GM19438 (cell line): ENCODE measurements at regions not wholly inside any gene's neighbourhood (a gene's known extent, or its start where the extent isn't known, plus 50 kb on each side); places are given as distances from the start of the nearest gene placed in this dataset.

Experiments
- ATAC-seq: cut with Tn5 transposase; IDR thresholded peaks from one replicate; pipeline ENCODE4 v1.9.1; 2021; ENCODE audit warnings: low read depth; ENCODE audit not compliant: unreplicated experiment

DNA sequence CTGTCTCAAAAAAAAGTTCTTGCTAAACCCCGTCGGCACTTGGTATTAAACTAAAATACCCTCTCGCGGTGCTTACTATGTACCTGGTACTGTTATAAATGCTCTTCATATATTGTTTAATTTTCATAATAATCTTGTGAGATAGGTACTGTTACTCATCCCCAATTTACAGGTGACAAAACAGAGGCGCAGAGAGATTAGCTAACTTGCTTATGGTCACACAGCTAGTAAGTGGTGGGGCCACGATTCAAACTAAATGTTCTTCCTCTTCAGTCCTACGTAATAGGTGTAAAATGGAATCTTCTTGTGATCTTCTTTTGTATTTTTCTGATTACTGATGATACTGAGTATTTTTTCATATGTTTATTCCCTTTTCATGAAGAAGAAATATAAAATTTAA, 51.3 kb downstream of the TET3 start:
- no peak for ATAC-seq

DNA sequence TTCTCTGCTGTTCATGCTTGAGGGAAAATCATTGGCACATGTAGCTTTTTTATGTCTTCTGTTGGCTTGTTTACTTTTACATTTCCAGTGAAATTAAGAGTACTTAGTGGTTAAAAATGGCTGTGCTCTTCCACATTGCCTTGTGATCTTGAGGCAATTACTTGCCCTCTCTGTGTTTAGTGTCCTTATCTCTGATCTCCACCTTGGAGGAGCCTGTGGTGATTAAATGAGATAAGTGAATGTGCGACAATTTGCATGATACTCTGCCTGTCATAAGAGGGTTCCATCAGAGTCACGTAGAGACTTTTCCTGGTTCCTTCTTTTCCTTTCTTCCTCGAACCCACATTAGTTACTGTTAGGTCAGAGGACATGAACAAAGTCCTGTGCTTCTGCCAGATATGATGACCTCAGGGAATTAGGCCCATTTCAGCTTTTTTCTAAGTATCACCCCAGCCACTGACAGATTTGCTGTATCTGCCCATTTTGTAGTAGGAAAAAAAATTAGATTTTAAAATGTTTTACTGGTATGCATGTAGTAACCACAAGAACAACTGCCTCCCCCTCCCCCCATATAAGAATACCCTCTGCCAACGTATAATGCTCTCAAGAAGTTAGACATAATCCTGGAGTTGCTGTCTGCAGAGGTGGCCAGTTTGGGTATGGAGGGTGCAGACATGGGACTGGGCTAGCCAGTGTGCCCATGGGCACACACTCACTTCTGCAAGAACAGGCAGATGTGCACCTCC, 51.9 kb downstream of the TET3 start:
- no peak for ATAC-seq

DNA sequence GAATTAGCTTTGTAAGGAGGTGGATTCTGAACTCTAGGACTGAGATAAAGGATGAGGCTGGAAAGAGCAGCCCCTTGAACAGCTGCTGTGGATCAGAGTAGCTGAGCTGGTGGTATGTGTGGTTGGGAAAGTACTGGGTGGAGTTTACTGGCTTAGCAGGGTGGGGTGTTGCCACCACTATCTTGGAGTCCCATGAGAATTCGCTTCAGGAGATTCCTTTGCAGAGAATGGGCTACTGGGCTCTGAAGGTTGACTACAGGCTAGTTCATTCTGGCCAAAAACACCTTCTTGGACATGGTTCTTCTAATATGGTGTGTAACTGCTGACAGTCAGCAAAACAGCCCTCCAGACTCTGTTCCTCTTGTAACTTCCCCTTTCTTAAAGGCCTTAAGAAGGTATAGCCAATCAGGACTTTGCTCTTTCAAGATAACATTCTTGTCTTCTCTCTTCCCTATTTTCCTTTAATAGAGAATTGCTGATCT, 52.7 kb downstream of the TET3 start:
- ATAC-seq = peak; percentile 43

DNA sequence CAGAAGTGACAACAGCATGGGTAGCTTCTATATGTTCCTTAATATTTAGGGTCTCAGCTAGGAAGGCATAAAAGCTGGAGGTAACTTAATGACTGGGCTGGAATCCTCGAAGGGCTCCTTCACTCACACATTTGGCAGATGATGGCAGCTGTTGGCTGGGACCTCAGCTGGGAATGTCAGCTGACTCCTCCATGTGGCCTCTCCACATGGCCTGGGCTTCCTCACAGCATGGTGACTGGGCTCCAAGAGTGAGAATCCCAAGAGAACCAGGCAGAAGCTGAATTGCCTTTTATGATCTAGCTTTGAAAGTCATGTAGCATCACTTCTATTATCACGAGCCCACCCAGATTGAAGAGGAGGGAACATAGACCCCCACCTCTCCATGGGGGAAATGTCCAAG, 54.9 kb downstream of the TET3 start:
- no peak for ATAC-seq

DNA sequence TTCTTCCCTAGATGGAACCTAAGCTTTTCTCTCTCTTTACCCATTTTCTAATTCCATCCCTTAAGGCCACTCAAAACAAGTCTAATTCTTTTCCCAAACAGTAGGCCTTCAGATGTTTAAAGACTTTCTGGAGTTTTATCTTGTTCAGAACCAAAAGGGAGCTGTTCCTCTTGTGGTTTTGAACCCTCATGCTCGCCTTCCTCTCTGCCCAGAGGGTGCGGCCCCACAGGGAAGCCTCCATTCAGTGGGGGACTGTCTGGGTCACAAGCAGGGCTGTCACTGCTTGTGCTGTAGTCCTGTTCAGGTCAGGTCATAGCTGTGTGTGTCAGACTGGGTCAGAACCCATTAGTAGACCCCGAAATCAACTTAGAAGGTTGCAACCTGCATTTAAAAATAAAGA, 56.5 kb downstream of the TET3 start:
- ATAC-seq = no peak

DNA sequence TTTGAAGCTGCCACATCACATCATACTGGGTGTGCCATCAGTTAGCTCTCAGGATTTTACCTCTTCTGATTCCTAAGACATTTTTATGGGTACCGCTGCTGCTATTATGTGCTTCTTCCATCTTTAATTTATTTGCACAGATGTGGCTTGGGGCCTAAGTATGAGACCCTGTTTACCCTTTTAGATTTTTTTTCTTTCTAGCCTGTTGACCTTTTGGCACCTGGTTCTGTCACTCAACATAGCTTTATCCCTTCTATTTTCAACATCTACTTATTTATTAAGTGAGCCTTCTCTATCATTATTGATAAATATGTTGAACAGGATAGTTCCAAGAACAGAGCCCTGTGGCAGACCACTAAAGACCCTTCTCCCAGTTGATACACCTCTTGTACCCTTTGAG, 57.0 kb downstream of the TET3 start:
- ATAC-seq = no peak

DNA sequence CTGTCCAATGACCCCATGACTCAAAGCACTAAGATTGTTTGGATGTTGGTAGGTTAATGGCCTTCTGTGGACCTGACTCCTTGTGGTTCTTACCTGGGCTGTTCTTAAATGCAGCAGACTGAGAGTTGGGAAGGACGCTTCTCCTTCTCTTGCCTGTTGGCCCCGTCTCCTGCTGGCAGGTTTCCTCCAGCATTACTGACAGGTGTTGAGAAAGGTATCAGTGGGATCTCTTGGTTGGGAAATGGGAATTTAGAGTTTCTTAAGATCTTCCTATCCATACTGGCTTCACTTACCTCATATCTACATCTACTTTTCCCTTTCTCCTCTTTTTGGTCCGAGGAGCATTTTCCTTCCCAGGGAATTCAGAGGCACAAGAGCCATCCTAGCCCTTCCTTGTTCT, 57.9 kb downstream of the TET3 start:
- ATAC-seq = no peak

DNA sequence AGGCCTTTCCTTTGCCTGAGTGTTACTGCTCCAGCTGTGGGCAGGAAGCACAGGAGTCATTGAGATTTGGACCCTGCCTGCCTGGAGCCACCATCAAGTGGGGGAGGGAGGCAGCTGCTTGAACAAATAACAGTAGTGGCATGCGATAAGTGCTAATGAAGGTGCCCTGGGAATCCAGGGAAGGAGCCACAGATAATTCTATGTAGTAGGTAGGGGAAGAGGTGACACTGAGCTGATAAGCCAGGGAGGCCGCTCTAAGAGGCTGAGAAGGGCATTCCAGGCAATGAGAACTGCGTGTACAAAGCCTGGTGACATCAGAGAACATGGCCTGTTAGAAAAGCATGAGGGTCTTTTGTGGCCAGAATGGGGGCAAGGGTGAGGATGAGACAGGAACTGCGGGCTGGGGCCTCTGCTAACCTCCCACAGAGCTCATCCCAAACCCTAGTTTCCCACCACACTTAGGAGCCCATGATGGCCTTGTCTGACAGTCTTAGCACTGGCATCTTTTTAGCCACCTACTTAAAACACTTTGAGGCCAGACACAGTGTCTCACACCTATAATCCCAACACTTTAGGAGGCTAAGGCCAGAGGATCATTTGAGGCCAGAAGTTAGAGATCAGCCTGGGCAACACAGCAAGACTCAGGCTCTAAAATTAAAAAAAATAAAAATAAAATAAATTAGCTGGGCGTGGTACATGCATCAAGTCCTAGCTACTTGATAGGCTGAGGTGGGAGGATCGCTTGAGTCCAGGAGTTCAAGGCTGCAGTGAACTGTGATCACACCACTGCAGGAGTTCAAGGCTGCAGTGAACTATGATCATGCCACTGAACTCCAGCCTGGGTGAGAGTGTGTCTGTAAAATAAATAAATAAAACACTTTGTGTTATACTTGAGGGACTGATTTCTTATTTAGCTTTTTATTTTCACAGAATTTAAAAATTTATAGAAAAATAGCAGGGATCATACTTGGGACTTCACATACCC, 58.9 kb downstream of the TET3 start:
- no peak for ATAC-seq

DNA sequence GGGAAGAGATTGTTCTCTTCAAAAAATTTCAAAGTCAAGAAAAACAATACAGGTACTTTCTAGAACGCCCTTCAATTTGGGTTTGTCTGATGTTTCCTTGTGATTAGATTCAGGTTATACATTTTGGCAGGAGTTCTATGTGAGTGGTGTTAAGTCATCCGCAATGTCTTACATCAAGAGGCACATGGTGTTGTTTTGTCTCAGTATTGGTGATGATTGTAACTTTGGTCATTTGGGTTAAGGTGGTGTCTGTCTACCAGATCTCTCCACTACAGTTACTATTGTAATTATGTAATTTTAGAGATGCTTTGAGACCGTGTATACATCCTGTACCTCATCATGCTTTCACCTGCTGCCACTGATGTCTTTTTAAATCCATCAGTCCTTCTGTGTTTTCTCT, 60.3 kb downstream of the TET3 start:
- ATAC-seq = no peak

DNA sequence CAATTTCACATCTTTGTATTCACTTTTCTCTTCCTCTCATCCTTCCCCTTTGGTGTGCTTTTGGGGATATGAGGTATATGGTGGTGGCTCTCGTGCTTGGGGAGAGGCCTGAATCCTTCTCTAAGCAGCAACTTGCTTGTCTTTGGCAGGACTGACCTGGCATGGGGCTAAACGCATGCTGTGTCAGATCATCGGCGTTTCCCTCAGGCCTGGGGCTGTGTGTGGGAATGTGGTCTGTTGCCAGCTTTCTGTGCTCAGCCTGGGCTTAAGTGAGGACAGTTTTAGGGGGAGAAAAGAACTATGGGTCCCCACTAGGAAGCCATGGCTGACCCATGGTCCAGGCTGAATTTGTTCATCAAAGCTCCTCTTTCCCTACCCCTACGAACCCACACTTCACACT, 60.7 kb downstream of the TET3 start:
- ATAC-seq = no peak

DNA sequence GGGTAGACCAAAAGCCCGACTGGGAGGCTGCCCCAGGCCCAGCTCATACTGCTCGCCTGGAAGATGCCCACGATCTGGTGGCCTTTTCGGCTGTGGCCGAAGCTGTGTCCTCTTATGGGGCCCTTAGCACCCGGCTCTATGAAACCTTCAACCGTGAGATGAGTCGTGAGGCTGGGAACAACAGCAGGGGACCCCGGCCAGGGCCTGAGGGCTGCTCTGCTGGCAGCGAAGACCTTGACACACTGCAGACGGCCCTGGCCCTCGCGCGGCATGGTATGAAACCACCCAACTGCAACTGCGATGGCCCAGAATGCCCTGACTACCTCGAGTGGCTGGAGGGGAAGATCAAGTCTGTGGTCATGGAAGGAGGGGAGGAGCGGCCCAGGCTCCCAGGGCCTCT, 61.7 kb downstream of the TET3 start:
- ATAC-seq = no peak

DNA sequence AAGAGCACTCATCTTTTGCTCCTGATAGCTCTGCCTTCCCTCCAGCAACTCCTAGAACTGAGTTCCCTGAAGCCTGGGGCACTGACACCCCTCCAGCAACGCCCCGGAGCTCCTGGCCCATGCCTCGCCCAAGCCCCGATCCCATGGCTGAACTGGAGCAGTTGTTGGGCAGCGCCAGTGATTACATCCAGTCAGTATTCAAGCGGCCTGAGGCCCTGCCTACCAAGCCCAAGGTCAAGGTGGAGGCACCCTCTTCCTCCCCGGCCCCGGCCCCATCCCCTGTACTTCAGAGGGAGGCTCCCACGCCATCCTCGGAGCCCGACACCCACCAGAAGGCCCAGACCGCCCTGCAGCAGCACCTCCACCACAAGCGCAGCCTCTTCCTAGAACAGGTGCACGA, 62.4 kb downstream of the TET3 start:
- ATAC-seq = no peak

DNA sequence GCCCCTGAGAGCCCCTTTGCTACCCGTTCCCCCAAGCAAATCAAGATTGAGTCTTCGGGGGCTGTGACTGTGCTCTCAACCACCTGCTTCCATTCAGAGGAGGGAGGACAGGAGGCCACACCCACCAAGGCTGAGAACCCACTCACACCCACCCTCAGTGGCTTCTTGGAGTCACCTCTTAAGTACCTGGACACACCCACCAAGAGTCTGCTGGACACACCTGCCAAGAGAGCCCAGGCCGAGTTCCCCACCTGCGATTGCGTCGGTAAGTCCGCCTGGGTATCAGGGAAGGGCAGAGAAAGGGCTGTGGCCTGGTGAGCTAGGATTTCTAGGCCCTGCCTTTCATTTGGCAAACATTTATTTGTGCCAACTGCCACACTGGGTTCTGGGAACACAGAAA, 63.4 kb downstream of the TET3 start:
- no peak for ATAC-seq

DNA sequence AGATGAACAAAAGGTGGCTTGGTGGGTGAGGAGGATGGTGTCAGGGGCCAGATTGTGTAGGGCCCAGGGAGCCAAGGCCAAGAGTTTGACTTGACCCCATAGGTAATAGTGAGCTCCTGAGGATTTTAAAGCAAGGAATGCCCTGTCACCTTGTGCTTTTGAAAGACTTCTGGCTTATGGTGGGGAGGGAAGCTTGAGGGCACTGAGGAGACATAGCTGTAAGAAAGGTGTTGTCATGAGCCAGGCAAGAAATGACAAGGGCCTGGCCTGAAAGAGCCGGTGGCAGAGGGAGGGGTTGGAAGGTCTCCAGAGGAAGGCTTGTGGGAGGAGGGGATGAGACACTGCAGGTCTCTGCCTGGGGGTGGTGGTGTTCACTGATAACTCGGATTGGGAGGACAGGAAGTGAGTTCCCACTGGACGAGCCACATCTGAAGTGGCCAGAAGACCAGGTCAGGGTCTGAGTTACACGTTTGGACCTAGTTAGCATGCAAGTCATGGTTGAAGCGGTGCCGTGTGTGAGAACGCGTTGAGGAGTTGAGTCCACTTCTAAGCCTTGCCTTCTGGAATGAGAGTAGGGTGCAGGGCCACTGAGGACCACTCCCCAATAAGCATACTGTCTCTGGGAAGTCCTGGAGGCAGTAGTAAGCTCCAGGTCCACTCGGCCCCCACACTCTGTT, 64.3 kb downstream of the TET3 start:
- no peak for ATAC-seq

DNA sequence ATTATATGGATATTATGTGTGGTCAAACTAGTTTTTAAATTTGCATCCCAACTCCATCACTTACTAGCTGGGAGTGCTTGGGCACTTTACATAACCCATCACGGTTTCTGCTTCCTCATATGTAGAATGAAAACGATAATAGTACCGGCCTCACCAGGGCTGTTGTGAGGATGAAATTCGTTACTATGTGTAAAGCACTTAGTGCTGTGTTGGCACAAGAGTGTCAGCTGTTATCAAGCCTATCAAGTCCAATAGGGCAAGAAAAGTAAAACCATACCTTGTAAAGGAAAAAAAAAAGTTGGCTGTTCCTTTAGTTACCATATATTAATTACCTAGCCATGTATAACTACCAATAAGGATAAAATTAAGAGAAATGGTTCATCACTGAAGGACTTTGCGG, 65.4 kb downstream of the TET3 start:
- no peak for ATAC-seq

DNA sequence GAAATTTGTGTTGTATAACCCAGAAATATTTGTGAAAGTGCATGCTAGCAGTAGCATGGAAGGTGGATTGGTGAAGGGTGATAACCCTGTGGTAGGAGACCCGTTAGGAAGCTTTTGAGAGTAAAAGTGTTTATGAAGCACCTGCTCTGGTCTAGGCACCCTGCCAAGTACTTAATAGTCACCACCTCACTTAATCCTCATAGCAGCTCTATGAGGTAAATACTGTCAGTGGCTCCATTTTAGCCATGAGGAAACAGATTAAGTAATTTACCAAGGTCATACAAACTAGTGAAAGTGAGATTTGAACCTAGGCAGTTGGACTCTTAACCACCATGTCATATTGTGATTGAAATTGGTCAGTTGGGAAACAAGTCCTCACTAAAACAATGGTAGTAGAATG, 66.8 kb downstream of the TET3 start:
- ATAC-seq = no peak

DNA sequence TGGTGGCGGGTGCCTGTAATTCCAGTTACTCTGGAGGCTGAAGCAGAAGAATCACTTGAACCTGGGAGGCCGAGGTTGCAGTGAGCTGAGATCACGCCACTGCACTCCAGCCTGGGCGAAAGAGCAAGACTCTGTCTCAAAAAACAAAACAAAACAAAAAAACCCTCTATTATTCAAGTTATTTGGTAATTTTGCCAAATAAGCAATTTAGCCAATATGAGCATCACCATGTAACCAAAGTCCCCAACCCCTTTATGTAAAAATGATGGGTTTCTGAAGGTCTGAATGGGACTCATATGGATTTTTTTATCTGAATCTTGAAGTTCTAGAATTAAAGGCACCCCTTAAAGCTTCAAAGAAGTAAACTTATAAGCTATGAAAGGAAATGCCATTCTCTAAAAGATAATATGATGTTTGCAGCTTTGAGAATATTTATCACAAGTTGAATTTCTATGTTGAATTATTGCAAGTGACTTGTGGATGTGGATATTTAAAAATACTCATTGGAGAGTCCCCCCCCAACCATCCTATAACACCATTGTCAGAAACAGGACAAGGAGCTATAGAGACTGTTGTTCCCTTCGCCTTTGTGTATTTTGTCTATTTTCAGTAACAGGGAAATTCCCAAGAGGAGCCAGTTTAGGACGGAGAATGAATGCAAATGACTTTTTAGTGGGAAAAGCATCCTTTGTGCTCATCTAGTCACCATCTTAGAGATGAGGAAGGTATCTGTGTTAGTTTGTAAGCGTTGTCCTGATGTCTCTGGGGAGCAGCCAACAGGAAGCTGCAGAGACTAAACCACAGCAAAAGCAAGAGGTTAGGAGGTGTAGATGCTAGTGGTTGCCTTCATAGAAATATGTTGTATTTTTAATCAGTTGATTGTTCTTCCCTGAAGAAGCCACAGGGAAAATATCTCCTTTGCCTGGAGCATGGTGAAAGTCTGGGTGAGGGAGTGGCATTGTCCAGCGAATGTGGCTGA, 68.3 kb downstream of the TET3 start:
- no peak for ATAC-seq

DNA sequence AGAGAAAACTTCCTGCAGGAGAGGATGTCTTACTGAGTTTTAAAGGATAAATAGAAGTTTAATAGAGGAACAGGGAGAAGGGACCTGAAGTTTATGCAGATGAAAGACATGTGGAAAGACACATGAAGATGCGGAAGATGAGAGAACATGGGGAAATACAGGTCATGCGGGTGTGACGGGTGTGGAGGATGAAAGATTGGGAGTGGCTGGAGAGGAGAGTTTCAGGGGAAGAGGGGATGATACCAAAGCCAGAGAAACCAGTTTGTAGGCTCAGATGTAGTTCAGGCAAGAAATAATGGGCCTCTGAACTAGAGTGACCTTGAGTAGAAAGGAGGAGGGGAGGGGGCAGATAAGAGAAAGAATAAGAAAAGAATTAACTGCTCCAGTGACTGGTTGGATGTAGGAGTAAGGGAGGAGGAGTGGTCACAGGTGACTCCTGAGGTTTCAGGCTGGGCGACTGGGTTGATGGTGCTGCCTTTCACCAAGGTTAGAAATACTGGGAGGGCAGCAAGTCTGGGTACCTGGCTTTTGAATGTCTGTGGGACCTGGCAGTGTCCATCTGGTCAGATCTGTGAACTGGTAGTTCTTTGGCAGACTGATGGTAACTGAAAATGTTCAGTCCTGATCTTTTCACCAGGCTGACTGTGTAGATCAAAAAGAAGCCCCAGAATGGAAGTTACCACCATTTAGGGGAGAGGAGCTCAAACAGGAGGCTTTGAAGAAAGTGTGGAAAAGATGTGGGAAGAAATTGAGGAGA, 69.4 kb downstream of the TET3 start:
- no peak for ATAC-seq

DNA sequence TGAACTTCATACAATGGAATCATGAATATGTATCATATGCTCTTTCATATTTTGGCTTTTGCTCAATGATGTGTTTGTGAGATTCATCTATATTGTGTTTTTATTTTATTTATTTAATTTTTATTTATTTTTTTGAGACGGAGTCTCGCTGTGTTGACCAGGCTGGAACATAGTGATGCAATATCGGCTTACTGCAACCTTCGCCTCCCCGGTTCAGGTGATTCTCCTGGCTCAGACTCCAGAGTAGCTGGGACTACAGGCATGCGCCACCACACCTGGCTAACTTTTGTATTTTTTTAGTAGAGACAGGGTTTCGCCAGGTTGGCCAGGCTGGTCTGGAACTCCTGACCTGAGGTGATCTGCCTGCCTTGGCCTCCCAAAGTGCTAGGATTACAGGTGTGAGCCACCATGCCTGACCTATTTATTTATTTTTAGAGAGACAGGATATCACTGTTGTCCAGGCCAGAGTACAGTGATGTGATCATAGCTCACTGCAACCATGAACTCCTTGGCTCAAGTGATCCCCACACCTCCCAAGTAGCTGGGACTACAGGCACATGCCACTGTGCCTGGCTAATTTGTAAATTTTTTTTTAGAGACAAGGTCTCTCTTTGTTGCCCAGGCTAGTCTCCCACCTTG, 74.5 kb downstream of the TET3 start:
- no peak for ATAC-seq
